ENCODE measurements at regions not wholly inside any gene's neighbourhood (a gene's known extent, or its start where the extent isn't known, plus 50 kb on each side); places are given as distances from the start of the nearest gene placed in this dataset.
"Not testable (repeated sequence)": the region's sequence is repeated elsewhere in the genome, so short reads cannot be mapped to it uniquely, and the experiment has no call there.

DNA sequence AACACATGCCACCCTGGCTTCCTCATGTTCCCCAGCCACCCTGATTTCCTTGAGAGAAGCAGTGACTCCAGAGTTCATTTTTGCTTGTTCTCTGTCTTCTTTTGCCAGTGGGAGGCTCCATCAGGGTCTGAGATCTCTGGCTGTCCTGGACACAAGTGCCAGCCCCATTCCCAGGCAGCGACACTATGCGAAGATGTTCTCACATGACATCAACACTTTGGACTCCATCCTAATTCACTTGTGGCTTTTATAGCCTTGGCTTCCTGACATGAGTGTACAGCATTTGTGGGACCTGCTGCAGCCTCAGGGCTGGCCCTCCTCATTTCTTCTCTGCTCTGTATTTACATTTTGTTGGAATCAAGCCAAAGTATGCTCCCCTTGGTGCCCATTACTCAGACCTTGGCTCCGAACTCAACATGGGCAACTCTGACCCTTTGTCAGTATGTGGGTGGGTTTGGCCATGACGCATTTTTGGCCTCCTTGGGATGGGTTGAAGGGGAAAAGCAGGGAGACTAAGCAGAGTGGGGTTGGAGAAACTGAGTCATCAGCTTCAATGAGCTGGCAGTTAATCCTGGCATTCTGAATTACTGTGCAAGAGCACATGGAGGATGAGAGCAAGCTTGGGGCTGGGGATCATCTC is 119.0 kb upstream of the EEF2KMT start:
- peaks cover 5% of the 10 kb centered on the region for H3K27me3 Mint-ChIP-seq (ENCODE audit: low read depth)

GRCh38 chr16:5215901-5216300 is 118.3 kb upstream of the EEF2KMT start:
- no peak overlapping the region for H3K27ac Mint-ChIP-seq (ENCODE audit: unreplicated experiment)
- DNase-seq (ENCODE audit: low spot score): no peak
- no peaks in the 10 kb centered on the region for H3K36me3 Mint-ChIP-seq (ENCODE audit: low read depth)
- TF ChIP-seq, protein P1, sequence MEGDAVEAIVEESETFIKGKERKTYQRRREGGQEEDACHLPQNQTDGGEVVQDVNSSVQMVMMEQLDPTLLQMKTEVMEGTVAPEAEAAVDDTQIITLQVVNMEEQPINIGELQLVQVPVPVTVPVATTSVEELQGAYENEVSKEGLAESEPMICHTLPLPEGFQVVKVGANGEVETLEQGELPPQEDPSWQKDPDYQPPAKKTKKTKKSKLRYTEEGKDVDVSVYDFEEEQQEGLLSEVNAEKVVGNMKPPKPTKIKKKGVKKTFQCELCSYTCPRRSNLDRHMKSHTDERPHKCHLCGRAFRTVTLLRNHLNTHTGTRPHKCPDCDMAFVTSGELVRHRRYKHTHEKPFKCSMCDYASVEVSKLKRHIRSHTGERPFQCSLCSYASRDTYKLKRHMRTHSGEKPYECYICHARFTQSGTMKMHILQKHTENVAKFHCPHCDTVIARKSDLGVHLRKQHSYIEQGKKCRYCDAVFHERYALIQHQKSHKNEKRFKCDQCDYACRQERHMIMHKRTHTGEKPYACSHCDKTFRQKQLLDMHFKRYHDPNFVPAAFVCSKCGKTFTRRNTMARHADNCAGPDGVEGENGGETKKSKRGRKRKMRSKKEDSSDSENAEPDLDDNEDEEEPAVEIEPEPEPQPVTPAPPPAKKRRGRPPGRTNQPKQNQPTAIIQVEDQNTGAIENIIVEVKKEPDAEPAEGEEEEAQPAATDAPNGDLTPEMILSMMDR (IDR thresholded peaks at IDR 0.05): no peak
- peaks cover 5% of the 10 kb centered on the region for H3K27me3 Mint-ChIP-seq (ENCODE audit: low read depth)
- H3K9me3 Mint-ChIP-seq (ENCODE audit: low read depth): peaks cover 5% of the 10 kb centered on the region
- no peaks in the 10 kb centered on the region for H3K4me1 Mint-ChIP-seq (ENCODE audit: low read depth)
- no peak overlapping the region for H3K4me3 Mint-ChIP-seq (ENCODE audit: unreplicated experiment)

More for the DNA sequence above, 119.0 kb upstream of the EEF2KMT start:
- Mint-ChIP-seq H3K36me3 (ENCODE audit: low read depth) (no peaks in the 10 kb centered on the region), H3K9me3 (ENCODE audit: low read depth) (peaks cover 9% of the 10 kb centered on the region), H3K4me1 (ENCODE audit: low read depth) (no peaks in the 10 kb centered on the region), H3K27ac (ENCODE audit: unreplicated experiment) (no peak overlapping the region), H3K4me3 (ENCODE audit: unreplicated experiment) (no peak overlapping the region)
- peak; percentile 4 for DNase-seq (ENCODE audit: low spot score)
- TF ChIP-seq, protein P1 (IDR thresholded peaks at IDR 0.05): no peak

DNA sequence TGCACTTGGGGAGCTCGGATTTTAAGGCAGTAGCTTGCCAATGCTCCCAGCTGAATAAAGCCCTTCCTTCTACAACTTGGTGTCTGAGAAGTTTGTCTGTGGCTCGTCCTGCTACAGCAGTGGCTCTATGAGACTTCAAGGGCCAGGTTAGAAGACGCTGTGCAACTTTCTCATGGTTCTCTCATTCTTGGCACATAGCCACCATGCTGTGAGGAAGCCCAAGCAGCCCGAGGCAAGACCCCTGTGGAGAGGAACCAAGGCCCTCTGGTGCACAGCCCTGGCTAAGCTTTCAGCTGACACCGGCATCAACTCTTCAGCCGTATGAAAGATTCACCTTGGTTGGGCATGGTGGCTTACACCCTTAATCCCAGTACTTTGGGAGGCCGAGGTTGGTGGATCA is 116.9 kb upstream of the EEF2KMT start:
- TF ChIP-seq, protein P1 (IDR thresholded peaks at IDR 0.05): no peak

GRCh38 chr16:5212501-5212900 is 114.9 kb upstream of the EEF2KMT start:
- DNase-seq (ENCODE audit: low spot score); H3K4me3 Mint-ChIP-seq (ENCODE audit: unreplicated experiment); H3K27ac Mint-ChIP-seq (ENCODE audit: unreplicated experiment); H3K4me1 Mint-ChIP-seq (ENCODE audit: low read depth); H3K27me3 Mint-ChIP-seq (ENCODE audit: low read depth); H3K9me3 Mint-ChIP-seq (ENCODE audit: low read depth); H3K36me3 Mint-ChIP-seq (ENCODE audit: low read depth): not testable (repeated sequence)

More for the DNA sequence above, 116.9 kb upstream of the EEF2KMT start:
- DNase-seq (ENCODE audit: low spot score): peak; percentile 44
- H3K4me3 Mint-ChIP-seq (ENCODE audit: unreplicated experiment): no peak overlapping the region
- peaks cover 5% of the 10 kb centered on the region for H3K27me3 Mint-ChIP-seq (ENCODE audit: low read depth)
- H3K4me1 Mint-ChIP-seq (ENCODE audit: low read depth): no peaks in the 10 kb centered on the region
- no peaks in the 10 kb centered on the region for H3K36me3 Mint-ChIP-seq (ENCODE audit: low read depth)
- peaks cover 3% of the 10 kb centered on the region for H3K9me3 Mint-ChIP-seq (ENCODE audit: low read depth)
- H3K27ac Mint-ChIP-seq (ENCODE audit: unreplicated experiment): no peak overlapping the region

- not testable (repeated sequence) for H3K4me3 Mint-ChIP-seq (ENCODE audit: unreplicated experiment); H3K27me3 Mint-ChIP-seq (ENCODE audit: low read depth); H3K4me1 Mint-ChIP-seq (ENCODE audit: low read depth); H3K27ac Mint-ChIP-seq (ENCODE audit: unreplicated experiment); H3K9me3 Mint-ChIP-seq (ENCODE audit: low read depth); H3K36me3 Mint-ChIP-seq (ENCODE audit: low read depth); DNase-seq (ENCODE audit: low spot score)
Measured at GRCh38 chr16:5207862-5208498, 110.4 kb upstream of the EEF2KMT start.

DNA sequence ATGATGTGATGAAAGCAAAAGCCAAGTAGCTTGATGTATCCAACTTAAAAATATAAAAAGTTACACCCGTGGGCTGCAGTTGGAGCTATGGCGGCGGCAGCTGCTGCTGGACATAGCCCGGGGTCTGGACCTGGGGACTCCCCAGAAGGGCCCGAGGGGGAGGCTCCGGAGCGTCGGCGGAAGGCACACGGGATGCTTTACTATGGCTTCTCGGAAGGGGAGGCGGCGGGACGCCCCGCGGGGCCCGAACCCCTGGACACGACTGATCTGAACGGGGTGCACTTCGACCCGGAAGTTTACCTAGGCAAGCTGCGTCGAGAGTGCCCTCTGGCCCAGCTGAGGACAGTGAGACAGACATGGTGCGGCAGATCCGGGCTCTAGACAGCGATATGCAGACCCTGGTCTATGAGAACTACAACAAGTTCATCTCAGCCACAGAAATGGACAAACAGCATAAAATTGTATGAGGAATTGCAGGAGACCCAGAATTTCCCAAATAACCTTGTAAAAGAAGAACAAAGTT is 109.5 kb upstream of the EEF2KMT start:
- TF ChIP-seq, protein P1 (IDR thresholded peaks at IDR 0.05): no peak
- Mint-ChIP-seq H3K36me3 (ENCODE audit: low read depth) (no peaks in the 10 kb centered on the region), H3K4me3 (ENCODE audit: unreplicated experiment) (no peak overlapping the region), H3K27me3 (ENCODE audit: low read depth) (peaks cover 2% of the 10 kb centered on the region), H3K9me3 (ENCODE audit: low read depth) (no peaks in the 10 kb centered on the region), H3K27ac (ENCODE audit: unreplicated experiment) (no peak overlapping the region), H3K4me1 (ENCODE audit: low read depth) (no peaks in the 10 kb centered on the region)
- DNase-seq (ENCODE audit: low spot score): no peak

Data from chondrocyte (in vitro differentiated cells).